Inflammatory macrophage treated with lipopolysaccharide for 4 hours (primary cell): ENCODE measurements at regions not wholly inside any gene's neighbourhood (a gene's known extent, or its start where the extent isn't known, plus 50 kb on each side); places are given as distances from the start of the nearest gene placed in this dataset.

ENCODE experiments used
- DNase-seq: peaks from one replicate; pipeline ENCODE4 v3.0.0-alpha.2; 2020

DNA sequence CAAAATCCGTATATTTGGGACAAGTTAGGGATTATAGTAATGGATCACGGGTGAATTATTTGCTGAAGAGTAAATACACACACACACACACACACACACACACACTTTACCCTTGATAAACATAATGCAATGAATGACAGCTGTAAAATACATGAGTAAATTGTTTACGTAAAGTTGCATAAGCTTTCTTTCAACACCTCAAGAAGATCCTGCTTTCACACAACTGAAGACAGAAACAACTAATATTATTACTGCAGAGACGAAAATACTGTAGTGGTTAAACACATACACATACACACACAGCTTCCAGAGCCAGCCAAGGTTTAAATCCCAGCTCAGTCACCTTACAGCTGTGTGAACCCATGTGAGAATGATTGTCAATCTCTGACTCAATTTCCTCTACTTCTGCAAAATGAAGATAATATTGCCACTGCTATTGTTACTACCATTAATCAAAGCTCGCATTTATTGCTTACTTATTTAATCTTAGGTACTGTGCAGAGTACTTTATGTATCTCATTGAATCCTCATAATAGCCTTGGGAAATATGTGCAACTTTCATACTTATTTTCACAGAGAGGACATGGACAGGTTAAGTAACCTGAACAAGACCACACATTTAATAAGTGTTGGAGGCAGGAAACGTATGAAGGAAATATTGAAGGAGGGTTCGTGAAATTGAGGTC lies 50.6 kb upstream of the DOK6 start:
- no peak for DNase-seq
